ENCODE measurements at regions not wholly inside any gene's neighbourhood (a gene's known extent, or its start where the extent isn't known, plus 50 kb on each side); places are given as distances from the start of the nearest gene placed in this dataset.

GRCh38 chr14:101119830-101120571 is 216.5 kb upstream of the RTL1 start:
- Histone ChIP-seq H3K23ac (ENCODE audit: low read length in 2 of 2) (no peak overlapping the region), H2BK5ac (ENCODE audit: low read depth, low read length, poor library complexity, severe bottlenecking) (no peak overlapping the region), H3K27ac (ENCODE audit: low read length, poor library complexity, severe bottlenecking) (no peak overlapping the region), H2BK15ac (ENCODE audit: low read depth, poor library complexity, severe bottlenecking) (no peak overlapping the region), H2BK12ac (ENCODE audit: low read length in 2 of 2) (no peak overlapping the region), H4K8ac (ENCODE audit: low read length) (no peak overlapping the region), H3K4ac (ENCODE audit: low read depth in 1 of 2, low read length in 2 of 2) (no peak overlapping the region), H3K9me3 (ENCODE audit: control insufficient read depth, low read length) (no peaks in the 10 kb centered on the region), H2BK120ac (ENCODE audit: low read depth, low read length) (no peak overlapping the region), H3K4me1 (ENCODE audit: control insufficient read depth, insufficient read depth, low read depth, low read length) (peaks cover 12% of the 10 kb centered on the region), H3K4me2 (ENCODE audit: low read length, poor library complexity, severe bottlenecking) (no peak overlapping the region), H3K79me1 (replicated peaks; ENCODE audit: low read length, poor library complexity, severe bottlenecking) (no peaks in the 10 kb centered on the region), H2AFZ (ENCODE audit: low read depth, low read length) (no peak overlapping the region), H3K14ac (ENCODE audit: low read length in 2 of 2) (no peak overlapping the region), H2AK5ac (ENCODE audit: low read length, severe bottlenecking) (no peak overlapping the region), H4K91ac (ENCODE audit: low read length) (no peak overlapping the region), H3K36me3 (ENCODE audit: control insufficient read depth in 1 of 2, insufficient read depth in 2 of 2, low read depth in 1 of 2, low read length in 2 of 2) (no peaks in the 10 kb centered on the region), H3K9ac (ENCODE audit: low read length) (no peak overlapping the region), H3K27me3 (ENCODE audit: control insufficient read depth in 1 of 2, insufficient read depth in 1 of 2, low read length in 2 of 2) (peaks cover 0 to 59% of the 10 kb centered on the region in 2 experiments), H3K18ac (ENCODE audit: low read depth in 1 of 2, low read length in 2 of 2) (no peak overlapping the region), H3K4me3 (ENCODE audit: insufficient read depth in 1 of 2, low read depth in 1 of 2, low read length in 2 of 2) (no peak overlapping the region)
- no peak for DNase-seq
- WGBS: 70% methylated on average over 19 of the region's 20 CpGs

- H4K8ac ChIP-seq (ENCODE audit: low read length): no peak overlapping the region
- DNase-seq: no peak
- H3K79me1 ChIP-seq (replicated peaks; ENCODE audit: low read length, poor library complexity, severe bottlenecking): no peaks in the 10 kb centered on the region
- H3K4me3 ChIP-seq (ENCODE audit: insufficient read depth in 1 of 2, low read depth in 1 of 2, low read length in 2 of 2): no peak overlapping the region
- H3K9me3 ChIP-seq (ENCODE audit: control insufficient read depth, low read length): no peaks in the 10 kb centered on the region
- H3K9ac ChIP-seq (ENCODE audit: low read length): no peak overlapping the region
- no peak overlapping the region for H3K4ac ChIP-seq (ENCODE audit: low read depth in 1 of 2, low read length in 2 of 2)
- no peak overlapping the region for H3K27ac ChIP-seq (ENCODE audit: low read length, poor library complexity, severe bottlenecking)
- H4K91ac ChIP-seq (ENCODE audit: low read length): no peak overlapping the region
- H2BK15ac ChIP-seq (ENCODE audit: low read depth, poor library complexity, severe bottlenecking): no peak overlapping the region
- H2BK120ac ChIP-seq (ENCODE audit: low read depth, low read length): no peak overlapping the region
- H2BK12ac ChIP-seq (ENCODE audit: low read length in 2 of 2): no peak overlapping the region
- H3K23ac ChIP-seq (ENCODE audit: low read length in 2 of 2): no peak overlapping the region
- WGBS: 85% methylated on average over 19 of the region's 19 CpGs
- no peak overlapping the region for H2AFZ ChIP-seq (ENCODE audit: low read depth, low read length)
- no peak overlapping the region for H2BK5ac ChIP-seq (ENCODE audit: low read depth, low read length, poor library complexity, severe bottlenecking)
- H2AK5ac ChIP-seq (ENCODE audit: low read length, severe bottlenecking): no peak overlapping the region
- H3K18ac ChIP-seq (ENCODE audit: low read depth in 1 of 2, low read length in 2 of 2): no peak overlapping the region
- H3K4me1 ChIP-seq (ENCODE audit: control insufficient read depth, insufficient read depth, low read depth, low read length): peaks cover 12% of the 10 kb centered on the region
- H3K14ac ChIP-seq (ENCODE audit: low read length in 2 of 2): no peak overlapping the region
- H3K36me3 ChIP-seq (ENCODE audit: control insufficient read depth in 1 of 2, insufficient read depth in 2 of 2, low read depth in 1 of 2, low read length in 2 of 2): no peaks in the 10 kb centered on the region
- H3K27me3 ChIP-seq (ENCODE audit: control insufficient read depth in 1 of 2, insufficient read depth in 1 of 2, low read length in 2 of 2): peaks cover 0 to 62% of the 10 kb centered on the region in 2 experiments
- H3K4me2 ChIP-seq (ENCODE audit: low read length, poor library complexity, severe bottlenecking): no peak overlapping the region
Observed at GRCh38 chr14:101120641-101121507, 217.4 kb upstream of the RTL1 start.

- WGBS: 81% methylated on average over 13 of the region's 13 CpGs
Observed at GRCh38 chr14:101121508-101122139, 218.1 kb upstream of the RTL1 start.

More at GRCh38 chr14:101121508-101122139, 218.1 kb upstream of the RTL1 start:
- H2BK120ac ChIP-seq (ENCODE audit: low read depth, low read length): no peak overlapping the region
- no peak overlapping the region for H3K4me2 ChIP-seq (ENCODE audit: low read length, poor library complexity, severe bottlenecking)
- H3K79me1 ChIP-seq (replicated peaks; ENCODE audit: low read length, poor library complexity, severe bottlenecking): no peaks in the 10 kb centered on the region
- no peak overlapping the region for H2BK5ac ChIP-seq (ENCODE audit: low read depth, low read length, poor library complexity, severe bottlenecking)
- no peak overlapping the region for H3K9ac ChIP-seq (ENCODE audit: low read length)
- no peak overlapping the region for H4K8ac ChIP-seq (ENCODE audit: low read length)
- no peak overlapping the region for H4K91ac ChIP-seq (ENCODE audit: low read length)
- H3K4ac ChIP-seq (ENCODE audit: low read depth in 1 of 2, low read length in 2 of 2): no peak overlapping the region
- no peak overlapping the region for H2AFZ ChIP-seq (ENCODE audit: low read depth, low read length)
- no peak overlapping the region for H2BK15ac ChIP-seq (ENCODE audit: low read depth, poor library complexity, severe bottlenecking)
- H3K23ac ChIP-seq (ENCODE audit: low read length in 2 of 2): no peak overlapping the region
- no peak overlapping the region for H2AK5ac ChIP-seq (ENCODE audit: low read length, severe bottlenecking)
- no peak overlapping the region for H2BK12ac ChIP-seq (ENCODE audit: low read length in 2 of 2)
- no peaks in the 10 kb centered on the region for H3K36me3 ChIP-seq (ENCODE audit: control insufficient read depth in 1 of 2, insufficient read depth in 2 of 2, low read depth in 1 of 2, low read length in 2 of 2)
- DNase-seq: no peak
- H3K27me3 ChIP-seq (ENCODE audit: control insufficient read depth in 1 of 2, insufficient read depth in 1 of 2, low read length in 2 of 2): peaks cover 0 to 64% of the 10 kb centered on the region in 2 experiments
- no peak overlapping the region for H3K27ac ChIP-seq (ENCODE audit: low read length, poor library complexity, severe bottlenecking)
- no peak overlapping the region for H3K18ac ChIP-seq (ENCODE audit: low read depth in 1 of 2, low read length in 2 of 2)
- peaks cover 12% of the 10 kb centered on the region for H3K4me1 ChIP-seq (ENCODE audit: control insufficient read depth, insufficient read depth, low read depth, low read length)
- H3K14ac ChIP-seq (ENCODE audit: low read length in 2 of 2): no peak overlapping the region
- H3K9me3 ChIP-seq (ENCODE audit: control insufficient read depth, low read length): no peaks in the 10 kb centered on the region
- H3K4me3 ChIP-seq (ENCODE audit: insufficient read depth in 1 of 2, low read depth in 1 of 2, low read length in 2 of 2): no peak overlapping the region
